Stimulated activated CD8-positive, alpha-beta memory T cell treated with anti-CD3 and anti-CD28 coated beads, Interleukin-15, amount 100 ng/mL, for 1 hour (primary cell): ENCODE measurements at regions not wholly inside any gene's neighbourhood (a gene's known extent, or its start where the extent isn't known, plus 50 kb on each side); places are given as distances from the start of the nearest gene placed in this dataset.

ENCODE experiments used
- DNase-seq: peaks from one replicate; pipeline ENCODE4 v3.0.0-alpha.2; 2020; ENCODE audit warnings: low read depth

DNA sequence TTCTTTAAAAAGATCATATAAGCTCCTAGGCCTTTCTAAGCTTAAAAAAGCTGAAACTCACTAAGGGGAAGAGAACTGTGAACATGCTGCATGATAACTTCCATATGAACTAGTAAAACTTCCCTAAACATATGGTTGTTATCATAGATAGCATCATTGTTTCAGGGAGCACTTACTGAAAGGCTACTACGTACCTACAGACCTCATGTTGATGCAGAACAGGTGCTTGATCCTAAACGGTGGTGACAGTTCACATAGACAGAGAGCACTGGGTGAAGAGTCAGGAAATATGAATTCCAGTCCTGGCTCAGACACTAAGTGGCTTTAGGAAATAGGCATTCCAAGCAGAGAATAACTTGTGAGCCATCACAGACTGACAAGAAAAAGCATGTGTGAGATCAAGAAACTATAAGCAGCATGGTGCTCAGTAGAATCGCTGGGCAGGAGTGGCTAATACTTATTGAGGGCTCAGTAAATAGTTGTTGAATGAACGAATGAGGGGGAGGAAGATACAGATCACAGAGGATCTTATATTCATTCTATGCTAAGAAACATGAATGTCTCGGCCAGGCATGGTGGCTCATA is 78.4 kb upstream of the NUDT4 start:
- no peak for DNase-seq

DNA sequence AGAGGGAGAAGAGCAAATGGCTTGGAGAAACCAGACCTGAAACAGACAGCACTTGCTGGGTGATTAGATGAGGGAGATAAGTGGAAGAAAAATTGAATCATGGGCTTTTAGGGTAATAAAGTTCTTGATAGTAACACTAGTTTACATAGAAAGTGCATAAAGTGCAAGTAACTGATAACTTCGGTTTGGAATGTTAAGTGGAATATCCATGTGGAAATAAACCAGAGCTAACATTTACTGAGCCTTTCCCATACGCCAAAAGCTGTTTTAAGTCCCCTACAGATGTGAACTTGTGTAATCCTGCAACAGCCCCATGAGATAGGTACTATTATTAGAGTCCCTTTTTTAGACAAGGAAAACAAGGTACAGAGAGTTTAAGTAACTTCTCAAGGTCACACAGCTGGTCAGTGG is 77.1 kb upstream of the NUDT4 start:
- DNase-seq, result no peak

DNA sequence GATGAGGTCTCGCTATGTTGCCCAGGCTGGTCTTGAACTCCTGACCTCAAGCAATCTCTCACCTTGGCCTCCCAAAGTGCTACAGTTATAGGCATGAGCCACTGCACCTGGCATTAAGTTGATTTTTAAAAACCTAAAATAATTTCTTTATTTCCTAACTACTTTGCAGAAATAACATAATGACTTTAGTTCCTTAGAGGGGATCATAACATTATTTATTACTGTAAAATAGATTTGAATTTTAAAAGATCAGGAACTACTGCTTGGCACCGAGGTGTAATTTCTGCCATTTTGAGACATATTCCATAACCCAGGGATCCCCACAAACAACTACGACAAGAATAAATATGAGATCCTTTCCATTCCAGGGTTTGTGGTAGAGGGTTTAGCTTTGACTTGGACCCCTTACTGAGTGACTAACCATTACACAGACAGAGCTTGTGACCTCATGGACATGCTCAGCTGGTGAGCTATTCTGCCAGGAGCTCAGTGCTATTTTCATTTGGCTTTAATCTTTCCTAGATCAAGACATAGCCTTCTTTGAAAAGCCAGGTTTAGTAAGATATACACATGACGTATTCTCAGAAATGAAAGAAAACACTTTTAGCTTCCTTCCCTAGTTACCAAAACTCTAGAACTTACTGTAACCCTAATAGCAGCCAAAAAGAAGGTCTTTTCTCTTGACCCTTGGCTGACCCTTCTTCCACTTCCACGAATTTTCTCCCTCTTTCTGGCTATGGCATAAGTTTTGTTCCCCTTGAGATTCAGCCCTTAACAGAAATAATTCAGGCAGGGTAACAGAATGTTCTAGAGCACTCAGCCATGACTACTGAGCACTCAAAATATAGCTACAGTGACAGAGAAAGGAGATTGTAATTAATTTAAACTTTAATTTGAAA is 75.1 kb upstream of the NUDT4 start:
- DNase-seq, result no peak

DNA sequence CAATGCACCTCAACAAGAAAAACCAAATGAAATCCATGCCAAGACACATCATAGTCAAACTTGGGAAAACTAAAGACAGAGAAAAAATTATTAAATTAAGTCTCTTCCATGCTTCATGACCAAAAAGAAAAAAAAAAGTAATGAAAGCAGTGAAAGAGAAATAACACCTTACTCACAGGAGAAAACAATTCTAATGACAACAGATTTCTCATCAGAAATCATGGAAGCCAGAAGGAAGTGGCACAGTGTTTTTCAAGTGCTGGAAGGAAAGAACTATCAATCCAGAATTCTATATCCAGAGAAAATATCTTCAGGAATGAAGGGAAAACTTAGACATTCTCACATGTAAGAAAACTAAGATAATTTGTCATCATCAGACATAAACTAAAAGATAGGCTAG is 71.1 kb upstream of the NUDT4 start:
- no peak for DNase-seq

DNA sequence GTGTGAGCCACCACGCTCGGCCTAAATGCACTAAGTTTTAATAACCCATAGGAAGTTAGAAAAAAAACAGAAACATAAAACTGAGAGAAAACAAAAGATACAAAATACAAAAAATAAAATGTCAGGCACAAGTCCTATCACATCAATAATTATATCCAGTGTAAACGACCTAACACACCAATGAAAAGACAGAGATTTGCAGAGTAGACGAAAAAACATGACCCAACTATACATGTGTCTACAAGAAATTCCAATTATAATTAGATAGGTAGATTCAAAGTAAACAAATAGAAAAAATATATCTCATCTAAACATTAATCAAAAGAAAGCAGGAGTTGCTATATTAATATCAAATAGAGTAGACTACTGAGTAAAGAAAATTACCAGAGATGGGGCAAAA is 69.4 kb upstream of the NUDT4 start:
- no peak for DNase-seq

DNA sequence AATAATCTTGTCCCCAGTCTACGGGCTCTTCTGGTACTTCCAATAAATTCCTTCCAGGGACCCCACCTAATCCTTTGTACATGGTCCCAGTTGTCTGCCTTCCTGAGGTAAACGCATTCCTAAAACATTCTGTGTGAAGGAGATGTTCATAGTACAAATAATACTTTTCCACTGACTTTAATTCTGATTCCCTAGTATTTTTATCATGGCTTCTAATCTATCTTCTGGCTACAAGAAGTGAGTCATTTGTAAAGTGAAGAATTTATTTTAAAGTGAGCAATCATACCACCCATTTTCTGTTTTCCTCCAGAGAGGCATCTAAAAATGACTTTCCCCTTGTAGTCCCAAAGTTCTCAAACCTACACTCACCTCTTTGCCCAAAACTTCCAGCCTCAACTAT is 65.9 kb upstream of the NUDT4 start:
- no peak for DNase-seq

DNA sequence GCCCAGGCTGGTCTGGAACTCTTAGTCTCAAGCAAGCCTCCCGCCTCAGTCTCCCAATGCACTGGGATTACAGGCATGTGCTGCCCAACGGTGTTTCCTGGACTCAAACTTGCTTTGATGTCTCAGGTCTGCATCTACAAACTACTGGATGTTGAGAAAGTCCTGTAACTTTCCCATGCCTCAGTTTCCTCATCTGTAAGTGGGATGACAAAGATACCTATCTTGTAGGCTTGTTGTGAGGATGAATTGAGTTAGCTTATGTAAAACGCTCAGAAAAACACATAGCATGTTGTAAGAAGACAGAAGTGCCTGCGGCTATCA is 63.6 kb upstream of the NUDT4 start:
- no peak for DNase-seq

DNA sequence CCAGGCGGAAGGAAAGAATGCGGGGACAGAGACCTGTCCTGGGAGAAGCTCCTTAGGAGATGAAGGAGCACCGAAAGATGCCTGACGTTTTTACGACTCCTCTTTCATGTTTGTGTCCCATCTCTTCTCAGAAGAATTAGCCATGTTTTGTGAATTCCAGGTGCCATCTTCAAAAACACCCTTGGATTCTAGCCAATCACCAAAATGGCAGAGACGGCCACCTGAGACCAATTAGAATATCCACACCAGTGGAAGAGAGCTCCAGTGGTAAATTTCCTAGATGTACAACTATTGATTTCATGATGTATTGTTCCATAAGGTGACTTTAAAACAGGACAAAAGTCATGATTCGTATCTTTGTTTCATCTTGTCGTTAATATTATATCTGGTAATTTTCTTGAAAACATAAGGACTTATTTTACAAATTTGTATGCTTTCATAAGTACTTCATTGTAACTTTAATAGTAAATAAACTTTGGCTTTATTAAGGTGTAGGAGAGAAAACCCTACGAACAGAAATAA is 62.3 kb upstream of the NUDT4 start:
- DNase-seq, result no peak

DNA sequence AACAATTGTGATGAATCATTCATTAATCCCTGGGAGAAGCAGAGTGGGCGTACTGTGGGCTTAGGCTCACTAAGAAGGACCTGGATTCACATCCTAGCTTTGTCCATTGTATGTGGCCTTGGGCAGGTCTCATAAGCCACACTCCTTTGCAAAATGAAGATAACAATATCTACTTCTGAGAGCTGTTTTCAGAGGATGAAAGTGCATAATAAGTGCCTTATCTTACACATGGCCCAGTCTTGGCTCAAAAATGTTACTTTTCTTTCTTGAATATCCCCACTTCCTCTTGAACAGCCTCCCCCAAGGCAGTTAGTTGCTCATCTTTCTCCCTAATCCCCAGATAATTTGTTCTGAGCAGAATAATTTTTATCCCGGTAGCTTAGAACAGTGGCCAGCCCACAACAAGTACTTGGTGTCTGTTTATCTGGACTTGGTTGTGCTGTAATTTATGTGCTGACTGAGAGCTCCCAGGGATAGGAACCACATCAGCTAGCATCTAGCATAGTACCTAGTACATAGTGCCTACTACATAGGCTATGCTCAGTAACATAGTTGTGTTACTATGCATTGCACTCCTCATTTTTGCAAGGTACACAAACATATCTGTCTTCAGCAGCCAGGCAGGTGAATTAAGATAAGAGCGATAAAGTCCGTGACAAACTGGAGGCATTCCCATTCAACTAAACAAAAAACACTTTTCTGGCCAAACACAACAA is 61.7 kb upstream of the NUDT4 start:
- DNase-seq, result no peak

DNA sequence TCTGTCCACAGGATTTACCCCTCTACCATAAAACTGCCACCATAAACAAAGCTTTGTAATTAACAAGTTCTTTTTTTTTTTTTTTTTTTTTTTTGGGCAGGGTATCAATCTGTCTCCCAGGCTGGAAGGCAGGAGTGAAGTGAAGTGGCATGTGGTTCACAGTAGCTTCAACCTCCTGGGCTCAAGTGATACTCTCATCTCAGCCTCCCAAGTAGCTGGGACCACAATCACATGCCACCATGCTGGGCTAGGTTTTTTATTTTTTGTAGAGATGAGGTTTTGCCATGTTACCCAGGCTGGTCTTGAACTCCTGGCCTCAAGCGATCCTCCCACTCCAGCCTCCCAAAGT is 61.1 kb upstream of the NUDT4 start:
- DNase-seq, result no peak

DNA sequence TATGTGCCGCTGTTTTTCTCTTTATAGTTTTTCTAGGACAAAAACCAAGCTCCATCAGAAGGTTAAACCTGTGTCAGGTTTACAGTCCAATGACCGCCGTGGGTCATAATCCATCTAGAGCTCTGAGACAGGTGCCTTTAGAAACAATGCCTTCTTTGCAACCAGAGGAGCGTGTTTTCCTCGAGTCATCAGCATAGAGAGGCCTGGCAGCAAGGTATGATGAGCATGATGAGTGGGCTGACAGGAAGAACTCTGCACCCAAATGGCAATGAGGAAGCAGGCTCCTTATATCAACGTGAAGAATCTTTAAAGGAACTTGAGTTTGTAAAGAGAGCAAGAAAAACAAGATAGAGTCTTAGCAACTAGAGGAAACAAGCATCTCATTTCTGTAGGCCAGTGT is 60.5 kb upstream of the NUDT4 start:
- DNase-seq, result no peak

DNA sequence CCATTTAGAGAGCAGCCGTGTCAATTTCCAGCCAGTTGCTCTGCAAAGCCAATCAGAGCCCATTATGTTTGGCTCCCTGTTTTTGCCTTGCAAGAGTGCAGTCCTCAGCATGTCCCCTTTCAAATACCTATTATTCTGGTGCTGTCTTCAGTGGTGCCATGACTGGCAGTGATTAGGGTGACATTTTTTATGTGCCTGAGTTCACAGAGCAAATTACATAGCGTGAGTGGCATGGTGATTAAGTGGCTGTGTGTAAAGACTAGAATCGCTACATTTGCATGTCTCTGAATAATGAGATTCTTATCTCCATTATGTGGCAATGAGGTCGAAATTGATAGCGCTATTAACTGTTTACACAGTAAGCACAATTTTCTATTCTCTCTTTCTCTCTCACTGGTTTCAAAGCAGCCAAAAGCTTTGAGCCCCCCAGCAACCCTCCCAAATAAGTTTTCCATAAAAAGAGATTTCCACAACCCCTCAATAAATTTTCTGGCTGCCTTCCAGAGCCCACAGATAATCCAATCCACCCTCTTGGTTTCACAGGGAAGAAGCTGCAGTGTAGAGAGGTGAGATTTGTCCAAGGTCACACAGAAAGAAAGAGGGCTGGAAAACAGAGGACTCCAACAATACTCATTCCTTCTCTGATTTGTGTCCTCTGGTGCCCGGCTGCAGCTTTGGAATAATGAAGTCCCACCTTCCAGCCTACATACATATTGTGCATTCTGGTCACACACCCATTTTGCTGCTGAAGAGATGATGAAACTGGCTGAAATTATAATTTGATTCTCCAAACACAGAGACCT is 58.8 kb upstream of the NUDT4 start:
- no peak for DNase-seq

DNA sequence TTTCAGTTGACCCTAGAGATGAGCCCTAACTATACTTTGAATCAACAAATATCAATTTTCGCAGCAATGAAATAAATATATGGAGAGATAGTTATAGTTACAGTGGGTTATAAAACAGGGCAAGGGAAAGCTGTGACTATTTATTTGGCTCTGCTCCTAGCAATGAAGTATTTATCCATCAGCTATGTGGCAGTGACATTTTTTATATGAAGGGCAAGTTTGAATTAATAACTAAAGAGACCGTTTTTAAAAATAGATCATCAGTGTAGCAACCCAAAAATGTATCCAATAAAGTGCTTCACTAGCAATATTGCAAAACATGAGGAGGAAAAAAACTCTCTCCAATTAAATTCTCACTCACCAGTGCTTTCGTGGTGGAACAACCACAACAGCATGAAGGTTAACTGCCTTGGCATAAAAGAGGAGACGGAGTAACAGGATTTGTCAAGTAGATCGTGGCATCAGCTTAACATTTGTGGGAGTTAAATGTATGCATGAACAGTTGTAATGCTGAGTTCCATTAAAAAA is 58.1 kb upstream of the NUDT4 start:
- DNase-seq, result no peak

DNA sequence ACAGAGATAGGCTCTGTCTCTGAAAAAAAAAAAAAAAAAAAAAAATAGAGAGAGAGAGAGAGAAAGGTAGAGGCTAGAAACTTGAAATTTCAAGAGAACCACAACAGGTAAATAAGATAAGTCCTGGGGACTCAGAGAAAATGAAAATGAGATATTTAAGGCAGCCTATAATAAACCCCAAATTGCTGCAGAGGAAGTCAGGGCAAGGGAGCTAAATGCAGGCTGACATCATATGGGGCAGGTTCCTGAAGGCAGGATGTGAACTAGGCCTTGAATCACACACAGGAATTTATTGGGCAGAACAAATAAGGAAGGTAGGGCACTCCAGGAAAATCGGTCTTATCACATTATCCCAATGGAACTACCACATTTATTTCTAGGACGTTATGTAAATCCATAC is 54.9 kb upstream of the NUDT4 start:
- DNase-seq, result no peak

DNA sequence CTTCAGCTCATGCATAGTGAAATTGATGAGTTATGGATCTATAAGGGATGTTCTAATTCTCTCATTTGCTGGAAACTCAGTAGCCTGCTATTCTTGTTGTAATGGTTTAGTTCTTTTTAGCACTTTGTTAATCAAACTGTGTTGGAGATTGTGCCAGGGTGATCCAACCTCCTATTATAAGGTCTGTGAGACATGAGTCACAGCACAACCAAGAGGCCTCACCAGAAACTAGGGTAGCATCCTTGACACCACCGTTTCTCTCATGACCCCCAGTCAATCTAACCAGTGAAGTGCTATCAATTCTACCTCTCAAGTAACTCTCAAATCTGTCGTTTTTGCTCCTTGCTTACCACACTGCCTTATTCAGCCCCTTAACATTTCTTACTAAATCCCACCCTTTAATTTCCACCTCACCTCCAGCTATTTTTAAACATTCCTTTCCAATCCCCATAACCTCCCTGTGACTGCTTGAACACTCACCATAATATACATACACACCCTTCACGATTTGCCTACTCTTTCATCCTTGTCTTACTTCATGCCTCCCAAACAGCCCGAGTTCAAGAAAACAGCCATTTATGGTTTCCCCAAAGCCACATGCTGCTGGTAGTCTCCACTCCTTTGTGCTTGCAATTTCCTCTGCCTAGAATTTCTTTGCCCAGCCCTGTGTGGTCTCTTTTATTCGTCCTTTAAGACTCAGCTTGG is 53.9 kb upstream of the NUDT4 start:
- DNase-seq, result no peak

DNA sequence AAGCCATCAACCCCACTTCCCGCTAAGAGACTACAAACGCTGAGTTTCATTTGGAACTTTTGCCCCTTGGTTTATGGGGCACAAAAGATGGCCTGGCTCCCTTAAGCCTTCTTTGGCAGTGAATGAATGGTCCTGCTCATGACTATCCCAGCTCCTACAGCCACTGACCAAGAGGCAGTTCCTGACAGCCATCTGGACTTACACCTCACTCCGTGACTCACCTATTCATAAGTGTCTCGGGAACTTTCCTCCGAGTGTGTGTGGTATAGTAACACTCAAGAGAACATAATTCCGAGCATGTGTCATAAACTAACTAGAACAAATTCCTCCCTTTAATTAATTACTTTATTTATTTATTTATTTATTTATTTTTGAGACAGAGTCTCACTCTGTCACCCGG is 51.9 kb upstream of the NUDT4 start:
- DNase-seq, result no peak
